ENCODE measurements at regions not wholly inside any gene's neighbourhood (a gene's known extent, or its start where the extent isn't known, plus 50 kb on each side); places are given as distances from the start of the nearest gene placed in this dataset.

- H3K27me3 ChIP-seq (ENCODE audit: control insufficient read depth in 4 of 4, insufficient read depth in 4 of 4, low read length in 3 of 4), result peaks cover 0 to 3% (median 0%) of the 10 kb centered on the region in 4 donors
- no peak for DNase-seq (ENCODE audit: low spot score)
- H3K9me3 ChIP-seq (ENCODE audit: control insufficient read depth in 4 of 4, low read length in 3 of 4), result no peaks in the 10 kb centered on the region
- 77% methylated on average over 4 of the region's 4 CpGs for WGBS
- no peaks in the 10 kb centered on the region for H3K4me1 ChIP-seq (ENCODE audit: control insufficient read depth in 4 of 4, insufficient read depth in 4 of 4, low read length in 3 of 4)
- H3K36me3 ChIP-seq (ENCODE audit: control insufficient read depth in 4 of 4, insufficient read depth in 3 of 4, low read depth in 1 of 4, low read length in 3 of 4), result no peaks in the 10 kb centered on the region
- H3K27ac ChIP-seq (ENCODE audit: low read depth in 1 of 2, low read length in 2 of 2), result no peak overlapping the region
- H3K4me3 ChIP-seq (ENCODE audit: low read depth in 1 of 3, low read length in 3 of 3), result no peak overlapping the region
- no peak overlapping the region for H3K9ac ChIP-seq (ENCODE audit: low read depth in 1 of 2, low read length in 2 of 2)
- TF ChIP-seq REST (IDR thresholded peaks at IDR 0.05), result no peak
Measured at GRCh38 chr17:10976401-10976800, 138.5 kb upstream of the PIRT start.

- Histone ChIP-seq H3K36me3 (ENCODE audit: control insufficient read depth in 4 of 4, insufficient read depth in 3 of 4, low read depth in 1 of 4, low read length in 3 of 4) (no peaks in the 10 kb centered on the region), H3K4me1 (ENCODE audit: control insufficient read depth in 4 of 4, insufficient read depth in 4 of 4, low read length in 3 of 4) (no peaks in the 10 kb centered on the region), H3K27ac (ENCODE audit: low read depth in 1 of 2, low read length in 2 of 2) (no peak overlapping the region), H3K9ac (ENCODE audit: low read depth in 1 of 2, low read length in 2 of 2) (no peak overlapping the region), H3K4me3 (ENCODE audit: low read depth in 1 of 3, low read length in 3 of 3) (no peak overlapping the region), H3K9me3 (ENCODE audit: control insufficient read depth in 4 of 4, low read length in 3 of 4) (no peaks in the 10 kb centered on the region), H3K27me3 (ENCODE audit: control insufficient read depth in 4 of 4, insufficient read depth in 4 of 4, low read length in 3 of 4) (no peaks in the 10 kb centered on the region)
- DNase-seq (ENCODE audit: low spot score), result no peak
- TF ChIP-seq RAD21 (IDR thresholded peaks at IDR 0.05), result no peak
Measured at GRCh38 chr17:10968007-10968406, 130.1 kb upstream of the PIRT start.

- DNase-seq (ENCODE audit: low spot score), result no peak
- Histone ChIP-seq H3K27me3 (ENCODE audit: control insufficient read depth in 4 of 4, insufficient read depth in 4 of 4, low read length in 3 of 4) (no peaks in the 10 kb centered on the region), H3K4me3 (ENCODE audit: low read depth in 1 of 3, low read length in 3 of 3) (no peak overlapping the region), H3K9me3 (ENCODE audit: control insufficient read depth in 4 of 4, low read length in 3 of 4) (no peaks in the 10 kb centered on the region), H3K9ac (ENCODE audit: low read depth in 1 of 2, low read length in 2 of 2) (no peak overlapping the region), H3K36me3 (ENCODE audit: control insufficient read depth in 4 of 4, insufficient read depth in 3 of 4, low read depth in 1 of 4, low read length in 3 of 4) (no peaks in the 10 kb centered on the region), H3K27ac (ENCODE audit: low read depth in 1 of 2, low read length in 2 of 2) (no peak overlapping the region), H3K4me1 (ENCODE audit: control insufficient read depth in 4 of 4, insufficient read depth in 4 of 4, low read length in 3 of 4) (no peaks in the 10 kb centered on the region)
- 23% methylated on average over 1 of the region's 1 CpG for WGBS
- TF ChIP-seq REST (IDR thresholded peaks at IDR 0.05), result no peak
- TF ChIP-seq FOXA2 (IDR thresholded peaks at IDR 0.05), result no peak
- TF ChIP-seq HNF4A (conservative IDR thresholded peaks at IDR 0.05), result no peak
- no peak for TF ChIP-seq FOXA1 (IDR thresholded peaks at IDR 0.05)
- no peak for TF ChIP-seq RXRA (IDR thresholded peaks at IDR 0.05)
Measured at GRCh38 chr17:10956821-10957220, 118.9 kb upstream of the PIRT start.

- Histone ChIP-seq H3K27me3 (ENCODE audit: control insufficient read depth in 4 of 4, insufficient read depth in 4 of 4, low read length in 3 of 4) (no peaks in the 10 kb centered on the region), H3K4me1 (ENCODE audit: control insufficient read depth in 4 of 4, insufficient read depth in 4 of 4, low read length in 3 of 4) (no peaks in the 10 kb centered on the region), H3K4me3 (ENCODE audit: low read depth in 1 of 3, low read length in 3 of 3) (no peak overlapping the region), H3K36me3 (ENCODE audit: control insufficient read depth in 4 of 4, insufficient read depth in 3 of 4, low read depth in 1 of 4, low read length in 3 of 4) (no peaks in the 10 kb centered on the region), H3K9me3 (ENCODE audit: control insufficient read depth in 4 of 4, low read length in 3 of 4) (no peaks in the 10 kb centered on the region), H3K27ac (ENCODE audit: low read depth in 1 of 2, low read length in 2 of 2) (no peak overlapping the region), H3K9ac (ENCODE audit: low read depth in 1 of 2, low read length in 2 of 2) (no peak overlapping the region)
- TF ChIP-seq CTCF (IDR thresholded peaks at IDR 0.05; ENCODE audit: low read depth, low read length, missing input control) (no peak), HNF4G (IDR thresholded peaks at IDR 0.05) (no peak), EGR1 (IDR thresholded peaks at IDR 0.05; ENCODE audit: low read depth in 2 of 2) (no peak), YY1 (IDR thresholded peaks at IDR 0.05) (no peak)
- 54% methylated on average over 4 of the region's 4 CpGs for WGBS
- no peak for DNase-seq (ENCODE audit: low spot score)
Measured at GRCh38 chr17:10944819-10945218, 106.9 kb upstream of the PIRT start.
